D721Med (cell line): ENCODE measurements at regions not wholly inside any gene's neighbourhood (a gene's known extent, or its start where the extent isn't known, plus 50 kb on each side); places are given as distances from the start of the nearest gene placed in this dataset.

ENCODE experiments used
- DNase-seq: peaks from one replicate; pipeline ENCODE4 v3.0.0; 2011; ENCODE audit warnings: low spot score; ENCODE audit not compliant: insufficient read length
- FAIRE-seq: peaks from 2 replicates; lab custom pipeline; 2011; peaks lifted over from hg19 to GRCh38; lab: Jason Lieb, UNC
- TF ChIP-seq, protein P1 (sequence below): IDR thresholded peaks from 2 replicates; pipeline ENCODE4 v1.5.1; 2012; ENCODE audit warnings: mild to moderate bottlenecking, control low read depth; ENCODE audit not compliant: insufficient read depth; ENCODE audit errors: missing control alignments

DNA sequence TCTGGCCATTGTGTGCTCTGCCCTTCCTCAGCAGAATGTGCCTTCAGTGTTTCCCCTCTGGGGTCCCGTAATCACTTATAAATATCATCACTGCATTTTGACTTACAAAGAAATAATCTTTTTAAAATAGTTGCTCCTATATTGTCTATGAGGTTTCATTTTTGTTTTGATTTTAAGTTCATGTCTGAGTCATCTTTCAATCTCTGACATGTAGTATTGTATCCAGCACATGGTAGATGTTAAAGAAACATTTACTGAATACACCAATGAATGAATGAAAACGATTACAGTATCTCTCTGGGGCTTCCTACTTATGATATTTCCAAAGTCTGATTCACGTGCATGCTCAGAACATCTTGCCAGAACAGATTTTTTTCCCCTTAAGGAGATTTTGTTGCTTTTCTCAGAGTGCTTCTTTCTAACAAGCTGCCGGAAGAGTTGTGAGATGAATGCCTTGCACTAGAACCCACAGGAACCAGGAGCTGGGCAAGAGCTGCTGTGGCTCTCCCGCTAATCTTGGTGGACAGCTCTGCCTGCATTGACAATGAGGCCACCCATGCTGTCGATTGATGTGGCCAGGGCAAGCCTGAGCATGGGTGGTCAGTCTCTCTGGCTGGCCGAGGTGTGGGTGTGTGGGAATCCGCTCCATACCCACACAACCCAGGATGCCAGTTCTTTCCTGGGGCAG, 199.4 kb downstream of the CYRIA start:
- FAIRE-seq (no peak), DNase-seq (no peak)
- TF ChIP-seq, protein P1, sequence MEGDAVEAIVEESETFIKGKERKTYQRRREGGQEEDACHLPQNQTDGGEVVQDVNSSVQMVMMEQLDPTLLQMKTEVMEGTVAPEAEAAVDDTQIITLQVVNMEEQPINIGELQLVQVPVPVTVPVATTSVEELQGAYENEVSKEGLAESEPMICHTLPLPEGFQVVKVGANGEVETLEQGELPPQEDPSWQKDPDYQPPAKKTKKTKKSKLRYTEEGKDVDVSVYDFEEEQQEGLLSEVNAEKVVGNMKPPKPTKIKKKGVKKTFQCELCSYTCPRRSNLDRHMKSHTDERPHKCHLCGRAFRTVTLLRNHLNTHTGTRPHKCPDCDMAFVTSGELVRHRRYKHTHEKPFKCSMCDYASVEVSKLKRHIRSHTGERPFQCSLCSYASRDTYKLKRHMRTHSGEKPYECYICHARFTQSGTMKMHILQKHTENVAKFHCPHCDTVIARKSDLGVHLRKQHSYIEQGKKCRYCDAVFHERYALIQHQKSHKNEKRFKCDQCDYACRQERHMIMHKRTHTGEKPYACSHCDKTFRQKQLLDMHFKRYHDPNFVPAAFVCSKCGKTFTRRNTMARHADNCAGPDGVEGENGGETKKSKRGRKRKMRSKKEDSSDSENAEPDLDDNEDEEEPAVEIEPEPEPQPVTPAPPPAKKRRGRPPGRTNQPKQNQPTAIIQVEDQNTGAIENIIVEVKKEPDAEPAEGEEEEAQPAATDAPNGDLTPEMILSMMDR = no peak

DNA sequence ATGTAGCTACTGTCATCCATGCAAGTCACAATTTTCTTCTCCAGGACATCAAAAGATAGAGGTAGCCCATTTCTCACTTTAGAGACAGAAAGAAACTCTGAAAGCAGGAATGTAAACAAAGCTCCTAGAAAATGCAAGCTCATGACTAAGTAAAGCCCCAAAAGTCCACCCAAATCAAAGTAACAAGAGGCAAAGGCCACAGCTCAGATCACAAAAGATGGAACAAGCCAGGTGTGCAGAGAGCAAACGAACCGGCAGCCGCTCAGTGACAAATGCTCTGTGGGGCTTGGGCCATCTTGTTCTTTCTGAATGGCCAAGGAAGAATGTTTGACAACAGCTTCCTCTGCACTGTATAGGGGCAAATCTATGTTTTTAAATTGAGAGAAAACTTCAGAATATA, 201.0 kb downstream of the CYRIA start:
- TF ChIP-seq, protein P1 = no peak
- FAIRE-seq (no peak), DNase-seq (no peak)

DNA sequence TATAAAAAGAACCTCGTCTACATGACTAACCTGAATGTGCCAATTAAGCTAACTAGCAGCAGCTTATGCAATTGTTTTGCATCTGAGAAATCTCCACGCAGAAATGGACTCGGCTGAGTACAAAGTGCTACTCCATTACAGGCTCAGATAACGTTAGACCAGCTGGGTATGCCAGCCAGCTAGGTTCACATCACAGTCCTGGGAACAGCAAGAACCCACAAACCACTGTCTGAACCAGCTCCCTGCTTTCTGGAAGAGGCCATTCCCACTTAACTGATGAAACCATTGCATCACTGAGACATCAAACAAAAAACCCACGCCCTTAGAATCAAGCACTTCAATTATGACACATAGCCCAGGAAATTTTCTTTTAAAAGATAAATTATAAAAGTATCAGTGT, 202.7 kb downstream of the CYRIA start:
- FAIRE-seq = no peak
- DNase-seq = no peak
- TF ChIP-seq, protein P1 = no peak

DNA sequence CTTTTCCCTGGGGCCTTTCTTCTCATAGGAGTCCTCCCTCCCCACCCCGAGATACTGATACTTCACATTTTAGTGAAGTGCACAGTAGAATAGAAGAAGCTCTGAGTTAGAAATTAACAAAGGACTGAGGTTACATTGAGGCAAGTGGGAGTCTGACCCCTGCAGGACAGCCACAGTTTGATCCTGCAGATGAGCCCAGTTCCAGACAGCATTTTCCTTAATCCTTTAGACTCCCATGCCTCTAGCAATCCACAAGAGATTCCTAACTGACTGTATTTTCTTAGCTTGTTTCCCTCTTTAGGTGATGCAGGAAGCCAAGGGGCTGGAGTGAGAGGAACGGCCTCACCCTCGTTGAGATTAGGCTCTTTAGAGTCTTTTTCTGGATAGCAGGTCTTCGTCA, 204.0 kb downstream of the CYRIA start:
- DNase-seq = no peak
- FAIRE-seq = no peak
- TF ChIP-seq, protein P1 = peak; percentile 11

DNA sequence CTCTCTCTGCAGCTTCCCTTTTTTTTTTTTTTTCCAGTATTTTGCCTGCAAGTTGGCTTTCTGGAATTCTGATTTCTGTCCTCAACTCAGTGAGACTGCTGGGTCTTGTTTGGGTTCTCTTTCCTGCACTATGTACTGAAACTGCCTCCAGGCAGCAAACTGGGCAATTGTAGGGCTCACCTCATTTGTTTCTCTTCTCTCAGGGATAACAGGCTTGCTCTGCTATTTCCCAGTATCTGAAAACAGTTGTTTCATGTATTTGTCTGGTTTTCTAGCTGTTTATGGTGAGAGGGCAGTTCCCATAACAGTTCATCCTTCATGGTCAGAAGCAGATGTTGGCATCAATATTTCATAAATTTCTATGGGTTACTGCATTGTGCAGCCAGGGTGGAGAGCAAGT, 206.0 kb downstream of the CYRIA start:
- TF ChIP-seq, protein P1 = no peak
- FAIRE-seq (no peak), DNase-seq (no peak)

DNA sequence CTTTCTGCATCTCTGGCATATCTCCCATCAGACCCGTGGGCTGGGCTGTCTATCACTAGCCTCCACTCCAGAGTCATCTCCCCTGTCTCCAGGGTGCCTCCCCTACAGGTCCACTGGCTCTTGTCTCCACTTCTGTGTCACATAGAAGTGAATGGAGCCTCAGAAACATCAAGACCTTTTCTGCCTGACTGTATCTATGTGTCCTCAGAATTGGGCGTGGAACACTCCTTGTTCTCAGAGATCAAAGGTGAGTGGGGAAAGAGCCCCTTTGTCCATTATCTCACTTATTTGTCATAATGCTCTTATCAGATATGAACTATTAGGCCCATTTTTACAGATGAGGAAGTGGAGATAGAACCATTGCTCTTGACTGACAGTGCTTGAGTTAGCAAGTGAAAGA, 211.0 kb downstream of the CYRIA start:
- TF ChIP-seq, protein P1 = no peak
- FAIRE-seq = no peak
- DNase-seq = no peak

DNA sequence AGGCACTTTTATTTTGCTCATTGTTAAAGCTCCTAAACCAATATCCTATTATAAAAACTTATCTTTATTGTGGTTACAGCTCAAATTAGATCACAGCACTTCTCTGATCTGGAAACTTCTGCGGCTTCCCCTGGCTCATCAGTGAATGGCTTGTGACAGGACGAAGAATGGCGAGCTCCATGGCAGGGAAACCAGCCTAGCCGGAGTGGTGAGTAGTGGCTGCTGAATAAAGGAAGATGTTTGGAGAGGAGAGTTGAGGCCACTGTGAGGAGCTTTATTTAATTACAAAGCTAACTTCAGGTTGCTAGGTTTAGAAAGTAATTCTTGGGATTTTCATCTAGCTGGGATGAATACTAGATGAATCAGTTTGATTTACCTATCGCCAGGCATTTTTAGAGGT, 213.5 kb downstream of the CYRIA start:
- no peak for FAIRE-seq
- DNase-seq = no peak
- TF ChIP-seq, protein P1 = no peak
